ENCODE measurements at regions not wholly inside any gene's neighbourhood (a gene's known extent, or its start where the extent isn't known, plus 50 kb on each side); places are given as distances from the start of the nearest gene placed in this dataset.
"Not testable (repeated sequence)": the region's sequence is repeated elsewhere in the genome, so short reads cannot be mapped to it uniquely, and the experiment has no call there.

GRCh38 chr14:56002876-56003625 lies 115.2 kb upstream of the PELI2 start:
- no peak for TF ChIP-seq CTCF (conservative IDR thresholded peaks at IDR 0.05)
- TF ChIP-seq ZFX (IDR thresholded peaks at IDR 0.05), result no peak
- no peak overlapping the region for H3K27ac ChIP-seq

GRCh38 chr14:56004323-56004722 lies 113.9 kb upstream of the PELI2 start:
- TF ChIP-seq CTCF (conservative IDR thresholded peaks at IDR 0.05) (no peak), ZFX (IDR thresholded peaks at IDR 0.05) (no peak)
- no peak overlapping the region for H3K27ac ChIP-seq

GRCh38 chr14:56004786-56005185 lies 113.4 kb upstream of the PELI2 start:
- H3K27ac ChIP-seq, result no peak overlapping the region
- no peak for TF ChIP-seq CTCF (conservative IDR thresholded peaks at IDR 0.05)
- no peak for TF ChIP-seq ZFX (IDR thresholded peaks at IDR 0.05)

GRCh38 chr14:56005191-56006053 lies 112.8 kb upstream of the PELI2 start:
- TF ChIP-seq CTCF (conservative IDR thresholded peaks at IDR 0.05) (no peak), ZFX (IDR thresholded peaks at IDR 0.05) (no peak)
- no peak overlapping the region for H3K27ac ChIP-seq

- not testable (repeated sequence) for H3K27ac ChIP-seq
Measured at GRCh38 chr14:56007491-56007890, 110.7 kb upstream of the PELI2 start.

- no peak for TF ChIP-seq ZFX (IDR thresholded peaks at IDR 0.05)
- no peak for TF ChIP-seq CTCF (conservative IDR thresholded peaks at IDR 0.05)
- no peak overlapping the region for H3K27ac ChIP-seq
Measured at GRCh38 chr14:56008150-56008549, 110.1 kb upstream of the PELI2 start.

- H3K27ac ChIP-seq, result not testable (repeated sequence)
Measured at GRCh38 chr14:56008661-56009060, 109.5 kb upstream of the PELI2 start.

- TF ChIP-seq CTCF (conservative IDR thresholded peaks at IDR 0.05) (no peak), ZFX (IDR thresholded peaks at IDR 0.05) (no peak)
- H3K27ac ChIP-seq, result no peak overlapping the region
Measured at GRCh38 chr14:56023661-56024081, 94.5 kb upstream of the PELI2 start.
